Peyer's patch (tissue), 4 donors: ENCODE measurements at regions not wholly inside any gene's neighbourhood (a gene's known extent, or its start where the extent isn't known, plus 50 kb on each side); places are given as distances from the start of the nearest gene placed in this dataset.
"Not testable (repeated sequence)": the region's sequence is repeated elsewhere in the genome, so short reads cannot be mapped to it uniquely, and the experiment has no call there.

Source experiments
- DNase-seq, 3 donors: peaks; one replicate each; pipeline ENCODE4 v3.0.0-alpha.2; 2017 to 2019
- H3K27ac ChIP-seq, 4 donors: fragments of 200-600 bp; sonication (generic); one replicate each; pipeline ENCODE4 v1.5.1; 2016 to 2019
- H3K27me3 ChIP-seq, 2 donors: fragments of 200-600 bp; sonication (generic); one replicate each; pipeline ENCODE4 v1.5.1; 2019
- H3K36me3 ChIP-seq, 3 donors: fragments of 200-600 bp; sonication (generic); one replicate each; pipeline ENCODE4 v1.5.1; 2016 to 2019
- H3K4me1 ChIP-seq, 4 donors: fragments of 200-600 bp; sonication (generic); one replicate each; pipeline ENCODE4 v1.5.1; 2016 to 2019
- H3K4me3 ChIP-seq, 4 donors: fragments of 200-600 bp; sonication (generic); 1 replicate in 3 of 4; 2 replicates in 1 of 4; pipeline ENCODE4 v1.5.1; 2016 to 2019; ENCODE audit warnings: mild to moderate bottlenecking in 1 of 4
- H3K9me3 ChIP-seq, 4 donors: fragments of 200-600 bp; sonication (generic); one replicate each; pipeline ENCODE4 v1.5.1; 2016 to 2019; ENCODE audit warnings: mild to moderate bottlenecking in 1 of 4
- CTCF ChIP-seq, 6 experiments: fragments of 450-650 bp in 4 of 6; fragments of 200-600 bp in 2 of 6; sonication (generic) in 1 of 6; IDR thresholded peaks; one replicate each; pipeline ENCODE4 v1.5.1; 2017 to 2019; ENCODE audit warnings: antibody characterized with exemption in 6 of 6, mild to moderate bottlenecking in 3 of 6, moderate library complexity in 1 of 6
- POLR2A ChIP-seq, 2 donors: fragments of 450-650 bp; IDR thresholded peaks; one replicate each; pipeline ENCODE4 v1.5.1; 2017; ENCODE audit warnings: antibody characterized with exemption in 2 of 2, mild to moderate bottlenecking in 2 of 2, moderate library complexity in 2 of 2

- Histone ChIP-seq H3K27me3 (no peaks in the 10 kb centered on the region), H3K4me1 (no peaks in the 10 kb centered on the region), H3K27ac (no peak overlapping the region), H3K36me3 (no peaks in the 10 kb centered on the region), H3K9me3 (peaks cover 0 to 5% (median 2%) of the 10 kb centered on the region in 4 donors), H3K4me3 (no peak overlapping the region)
- no peak for DNase-seq
- TF ChIP-seq POLR2A (IDR thresholded peaks at IDR 0.05) (no peak), CTCF (IDR thresholded peaks at IDR 0.05) (no peak)
These were observed 836.7 kb downstream of the SLITRK5 start for GRCh38 chr13:88507909-88508308.

GRCh38 chr13:88512993-88513392 lies 841.8 kb downstream of the SLITRK5 start:
- not testable (repeated sequence) for H3K27ac ChIP-seq, H3K4me3 ChIP-seq, H3K27me3 ChIP-seq, H3K9me3 ChIP-seq, DNase-seq, H3K36me3 ChIP-seq, H3K4me1 ChIP-seq

GRCh38 chr13:88526186-88526852 lies 855.1 kb downstream of the SLITRK5 start:
- H3K36me3 ChIP-seq, result no peaks in the 10 kb centered on the region
- no peak for DNase-seq
- H3K4me1 ChIP-seq, result no peaks in the 10 kb centered on the region
- no peak overlapping the region for H3K4me3 ChIP-seq
- H3K27ac ChIP-seq, result no peak overlapping the region
- peaks cover 0 to 3% (median 0%) of the 10 kb centered on the region in 4 donors for H3K9me3 ChIP-seq
- no peak for TF ChIP-seq CTCF (IDR thresholded peaks at IDR 0.05)
- no peak for TF ChIP-seq POLR2A (IDR thresholded peaks at IDR 0.05)
- H3K27me3 ChIP-seq, result no peaks in the 10 kb centered on the region

GRCh38 chr13:88526853-88527215 lies 855.7 kb downstream of the SLITRK5 start:
- no peak overlapping the region for H3K27ac ChIP-seq
- peaks cover 0 to 3% (median 0%) of the 10 kb centered on the region in 4 donors for H3K9me3 ChIP-seq
- H3K4me3 ChIP-seq, result no peak overlapping the region
- DNase-seq, result no peak
- H3K4me1 ChIP-seq, result no peaks in the 10 kb centered on the region
- no peaks in the 10 kb centered on the region for H3K36me3 ChIP-seq
- no peaks in the 10 kb centered on the region for H3K27me3 ChIP-seq
- TF ChIP-seq CTCF (IDR thresholded peaks at IDR 0.05) (no peak), POLR2A (IDR thresholded peaks at IDR 0.05) (no peak)

- Histone ChIP-seq H3K4me3 (no peak overlapping the region), H3K27me3 (no peaks in the 10 kb centered on the region), H3K4me1 (no peaks in the 10 kb centered on the region), H3K27ac (no peak overlapping the region), H3K9me3 (no peaks in the 10 kb centered on the region), H3K36me3 (no peaks in the 10 kb centered on the region)
- DNase-seq, result no peak
- TF ChIP-seq POLR2A (IDR thresholded peaks at IDR 0.05) (no peak), CTCF (IDR thresholded peaks at IDR 0.05) (no peak)
These were observed 870.8 kb downstream of the SLITRK5 start for GRCh38 chr13:88541994-88542393.

GRCh38 chr13:88544836-88545235 lies 873.7 kb downstream of the SLITRK5 start:
- DNase-seq, result no peak
- H3K27ac ChIP-seq, result no peak overlapping the region
- H3K4me1 ChIP-seq, result no peaks in the 10 kb centered on the region
- TF ChIP-seq POLR2A (IDR thresholded peaks at IDR 0.05) (no peak), CTCF (IDR thresholded peaks at IDR 0.05) (no peak)
- H3K27me3 ChIP-seq, result no peaks in the 10 kb centered on the region
- no peaks in the 10 kb centered on the region for H3K9me3 ChIP-seq
- H3K36me3 ChIP-seq, result no peaks in the 10 kb centered on the region
- H3K4me3 ChIP-seq, result no peak overlapping the region
